D721Med (cell line): ENCODE measurements at regions not wholly inside any gene's neighbourhood (a gene's known extent, or its start where the extent isn't known, plus 50 kb on each side); places are given as distances from the start of the nearest gene placed in this dataset.

Experiments
- DNase-seq: peaks from one replicate; pipeline ENCODE4 v3.0.0; 2011; ENCODE audit warnings: low spot score; ENCODE audit not compliant: insufficient read length
- FAIRE-seq: peaks from 2 replicates; lab custom pipeline; 2011; peaks lifted over from hg19 to GRCh38; lab: Jason Lieb, UNC
- TF ChIP-seq, protein P1 (sequence below): IDR thresholded peaks from 2 replicates; pipeline ENCODE4 v1.5.1; 2012; ENCODE audit warnings: mild to moderate bottlenecking, control low read depth; ENCODE audit not compliant: insufficient read depth; ENCODE audit errors: missing control alignments

DNA sequence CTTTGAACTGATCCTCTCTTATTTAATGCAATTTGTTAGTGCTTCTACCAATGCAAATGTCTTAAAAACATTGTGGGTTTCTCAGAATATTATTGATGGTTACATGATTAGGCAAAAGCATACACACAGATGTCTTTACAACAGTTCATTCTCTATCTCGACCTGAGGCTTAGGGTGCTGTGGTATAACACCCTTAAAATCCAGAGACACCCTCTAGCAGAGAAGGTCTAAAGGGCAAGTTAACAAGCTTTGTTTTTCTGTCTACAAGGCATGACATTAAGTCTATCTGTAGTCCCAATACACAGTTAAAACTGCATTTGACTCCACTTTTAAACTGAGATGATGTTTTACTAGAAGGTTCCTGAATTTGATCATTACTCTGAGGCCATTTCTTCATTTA lies 518.7 kb upstream of the MEF2C start:
- TF ChIP-seq, protein P1, sequence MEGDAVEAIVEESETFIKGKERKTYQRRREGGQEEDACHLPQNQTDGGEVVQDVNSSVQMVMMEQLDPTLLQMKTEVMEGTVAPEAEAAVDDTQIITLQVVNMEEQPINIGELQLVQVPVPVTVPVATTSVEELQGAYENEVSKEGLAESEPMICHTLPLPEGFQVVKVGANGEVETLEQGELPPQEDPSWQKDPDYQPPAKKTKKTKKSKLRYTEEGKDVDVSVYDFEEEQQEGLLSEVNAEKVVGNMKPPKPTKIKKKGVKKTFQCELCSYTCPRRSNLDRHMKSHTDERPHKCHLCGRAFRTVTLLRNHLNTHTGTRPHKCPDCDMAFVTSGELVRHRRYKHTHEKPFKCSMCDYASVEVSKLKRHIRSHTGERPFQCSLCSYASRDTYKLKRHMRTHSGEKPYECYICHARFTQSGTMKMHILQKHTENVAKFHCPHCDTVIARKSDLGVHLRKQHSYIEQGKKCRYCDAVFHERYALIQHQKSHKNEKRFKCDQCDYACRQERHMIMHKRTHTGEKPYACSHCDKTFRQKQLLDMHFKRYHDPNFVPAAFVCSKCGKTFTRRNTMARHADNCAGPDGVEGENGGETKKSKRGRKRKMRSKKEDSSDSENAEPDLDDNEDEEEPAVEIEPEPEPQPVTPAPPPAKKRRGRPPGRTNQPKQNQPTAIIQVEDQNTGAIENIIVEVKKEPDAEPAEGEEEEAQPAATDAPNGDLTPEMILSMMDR = no peak
- FAIRE-seq (no peak), DNase-seq (no peak)

DNA sequence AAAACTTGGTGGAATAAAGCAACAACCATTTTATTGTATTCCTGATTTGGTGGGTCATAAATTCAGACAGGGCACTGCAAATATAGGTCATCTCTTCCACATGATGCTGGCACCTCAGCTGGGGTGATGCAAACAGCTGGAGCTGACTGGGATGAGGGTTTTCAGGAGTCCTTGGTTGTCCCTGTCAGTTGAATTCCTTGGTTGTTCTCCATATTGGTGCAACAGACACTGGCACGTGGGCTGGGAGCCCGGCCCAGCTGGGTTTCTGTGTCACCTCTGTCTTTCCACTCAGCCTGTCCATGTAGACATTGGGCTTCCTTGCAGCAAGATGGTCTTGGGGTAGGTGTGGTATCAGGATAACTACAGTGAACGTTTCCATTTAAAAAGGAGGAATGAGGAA lies 518.0 kb upstream of the MEF2C start:
- DNase-seq = no peak
- TF ChIP-seq, protein P1 = no peak

DNA sequence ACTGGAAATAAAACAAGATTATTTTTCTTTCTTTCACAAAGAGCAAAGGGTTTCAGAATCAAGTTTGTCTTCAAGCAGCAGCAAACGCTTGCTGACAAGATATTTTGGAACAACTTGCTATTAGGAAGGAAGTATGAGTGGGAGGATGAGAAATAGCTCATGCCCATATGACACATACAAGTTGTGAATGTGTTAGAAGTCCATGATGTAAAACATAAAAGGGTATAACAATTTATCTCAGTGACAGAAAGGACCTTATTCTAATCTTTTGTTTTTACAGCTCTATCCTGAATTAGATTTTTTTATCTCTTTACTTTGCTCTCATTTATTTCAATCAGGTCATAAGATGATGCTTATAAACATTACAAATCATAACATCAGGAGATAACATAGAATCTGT lies 516.6 kb upstream of the MEF2C start:
- TF ChIP-seq, protein P1 = no peak
- DNase-seq (no peak), FAIRE-seq (no peak)

More for the DNA sequence above, 518.0 kb upstream of the MEF2C start:
- FAIRE-seq = no peak

DNA sequence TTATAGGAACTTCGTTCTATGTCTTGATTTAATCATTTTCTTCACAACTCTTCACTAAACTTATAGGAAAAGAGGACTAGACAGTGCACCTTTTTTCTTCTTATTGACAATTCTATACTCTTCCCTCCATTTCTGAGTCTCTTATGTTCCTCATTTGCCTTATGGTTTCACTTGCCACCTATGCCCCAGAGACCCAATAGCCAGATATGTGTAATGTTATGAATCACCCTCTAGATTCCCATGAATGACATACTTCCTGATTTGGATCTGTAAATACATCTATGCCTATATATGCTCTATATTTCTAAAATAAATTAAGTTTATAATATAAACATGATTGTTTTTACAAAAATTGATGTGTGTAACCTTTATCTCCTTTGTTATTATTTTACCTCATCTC lies 514.1 kb upstream of the MEF2C start:
- DNase-seq (no peak), FAIRE-seq (no peak)
- TF ChIP-seq, protein P1 = no peak

DNA sequence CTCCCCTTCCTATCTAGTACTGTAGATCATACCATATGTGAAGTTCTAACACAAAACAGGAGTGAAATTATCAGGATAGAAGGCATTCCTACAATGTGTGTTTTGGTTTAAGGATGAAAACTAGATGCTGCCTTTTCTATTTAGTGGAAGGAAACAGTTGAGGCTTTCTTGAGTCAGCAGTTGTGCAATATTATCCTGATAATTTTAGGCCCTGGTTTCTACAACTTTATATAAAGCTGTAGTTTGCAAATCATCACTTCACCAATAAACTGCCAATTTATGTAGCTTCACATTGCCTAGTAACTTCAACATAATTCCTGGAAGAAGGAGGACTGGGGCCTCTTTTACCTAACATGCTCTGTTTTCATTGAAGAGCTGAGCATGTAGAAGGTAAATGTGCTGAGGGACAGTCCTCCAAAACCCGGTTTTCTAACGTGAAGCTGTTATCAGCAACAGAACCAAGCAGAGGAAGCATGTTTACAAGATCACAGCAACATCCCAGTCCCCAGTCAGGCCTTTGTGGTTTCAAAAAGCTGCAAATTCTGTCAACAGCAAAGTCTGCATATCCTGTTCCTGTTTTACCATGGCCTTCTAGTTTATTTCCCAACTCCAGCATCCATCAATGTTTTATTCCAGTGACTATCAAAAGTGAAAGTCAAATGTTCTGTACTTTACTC lies 513.4 kb upstream of the MEF2C start:
- FAIRE-seq (no peak), DNase-seq (no peak)
- TF ChIP-seq, protein P1 = no peak

DNA sequence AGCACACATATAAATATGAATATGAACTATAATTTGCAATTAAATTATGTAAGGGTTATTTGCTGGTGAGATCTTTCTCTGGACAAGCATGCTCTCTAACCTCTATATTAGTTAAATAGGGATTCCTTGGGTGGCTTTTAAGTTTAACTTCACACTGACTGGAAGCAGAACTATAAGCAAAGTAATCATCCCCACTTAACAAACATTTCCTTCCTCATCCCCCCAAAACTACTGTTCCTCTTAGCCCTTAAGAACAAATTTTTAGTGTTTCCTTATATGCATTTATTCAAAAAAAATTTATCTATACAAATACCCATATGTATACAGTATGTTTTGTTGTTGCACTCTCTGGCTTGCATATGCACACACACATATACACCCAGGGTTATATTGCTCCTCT lies 512.1 kb upstream of the MEF2C start:
- no peak for FAIRE-seq
- TF ChIP-seq, protein P1 = no peak
- no peak for DNase-seq

DNA sequence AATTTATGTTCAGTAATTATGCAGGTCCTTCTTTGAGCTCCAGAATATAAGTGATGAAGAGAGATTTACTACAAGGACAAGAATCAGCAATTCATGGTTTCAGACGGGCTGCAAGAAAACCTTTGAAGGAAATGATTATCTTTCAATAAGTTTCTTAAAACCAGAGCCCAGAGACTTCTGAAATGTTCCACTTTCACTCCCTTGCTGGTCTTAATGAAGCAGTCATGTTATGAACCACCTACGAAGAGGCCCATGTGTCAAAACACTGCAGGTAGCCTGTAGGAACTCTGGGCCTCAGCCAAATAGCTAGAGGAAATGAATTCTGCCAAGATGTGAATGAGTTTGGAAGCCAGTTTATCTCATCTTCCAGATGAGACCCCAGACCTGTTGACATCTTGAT lies 505.9 kb upstream of the MEF2C start:
- FAIRE-seq (no peak), DNase-seq (no peak)
- TF ChIP-seq, protein P1 = no peak
